Ishikawa (cell line): ENCODE measurements at regions not wholly inside any gene's neighbourhood (a gene's known extent, or its start where the extent isn't known, plus 50 kb on each side); places are given as distances from the start of the nearest gene placed in this dataset.

ENCODE experiments used
- FOXM1 ChIP-seq: IDR thresholded peaks from 2 replicates; pipeline ENCODE4 v1.6.1; 2012; ENCODE audit warnings: low read depth, borderline replicate concordance
- MAX ChIP-seq: IDR thresholded peaks from 2 replicates; pipeline ENCODE4 v1.6.1; 2012
- ZBTB7A ChIP-seq: IDR thresholded peaks from 2 replicates; pipeline ENCODE4 v1.6.1; 2012; ENCODE audit warnings: low read depth

GRCh38 chr6:126698732-126699240 is 358.9 kb downstream of the CENPW start:
- no peak for TF ChIP-seq FOXM1
- no peak for TF ChIP-seq ZBTB7A
- no peak for TF ChIP-seq MAX
